NCI-H1092 (cell line): ENCODE measurements at regions not wholly inside any gene's neighbourhood (a gene's known extent, or its start where the extent isn't known, plus 50 kb on each side); places are given as distances from the start of the nearest gene placed in this dataset.
"Not testable (repeated sequence)": the region's sequence is repeated elsewhere in the genome, so short reads cannot be mapped to it uniquely, and the experiment has no call there.

Experiments
- DNase-seq: peaks from one replicate; lab custom pipeline; 2025; lab: John Stamatoyannopoulos, UW

- no peak for DNase-seq
These were observed 687.9 kb downstream of the MECOM start for GRCh38 chr3:168975576-168975975.

GRCh38 chr3:168974617-168975403 is 688.7 kb downstream of the MECOM start:
- peak; percentile 74 for DNase-seq

DNA sequence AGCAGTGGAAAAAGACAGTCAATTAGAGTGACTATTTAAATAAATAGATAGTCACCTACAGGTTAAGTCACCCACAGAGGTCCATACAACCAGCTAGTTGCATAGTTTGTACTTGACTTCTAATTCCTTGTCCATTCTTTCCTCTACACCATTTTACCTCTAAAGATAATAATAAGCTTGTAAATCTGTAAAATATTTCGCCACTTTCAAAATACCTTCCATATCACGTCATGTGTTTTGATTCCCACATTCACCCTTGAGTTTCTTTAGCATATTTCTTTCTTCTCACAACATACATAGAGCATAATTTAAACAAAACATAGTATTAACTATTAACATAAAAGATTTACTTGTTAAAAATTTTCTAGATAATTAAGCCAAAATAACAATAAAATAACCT is 689.6 kb downstream of the MECOM start:
- no peak for DNase-seq

GRCh38 chr3:168973206-168973605 is 690.3 kb downstream of the MECOM start:
- no peak for DNase-seq

GRCh38 chr3:168968609-168969008 is 694.9 kb downstream of the MECOM start:
- no peak for DNase-seq

GRCh38 chr3:168964736-168965135 is 698.8 kb downstream of the MECOM start:
- DNase-seq: no peak

GRCh38 chr3:168961271-168961670 is 702.2 kb downstream of the MECOM start:
- DNase-seq: no peak

DNA sequence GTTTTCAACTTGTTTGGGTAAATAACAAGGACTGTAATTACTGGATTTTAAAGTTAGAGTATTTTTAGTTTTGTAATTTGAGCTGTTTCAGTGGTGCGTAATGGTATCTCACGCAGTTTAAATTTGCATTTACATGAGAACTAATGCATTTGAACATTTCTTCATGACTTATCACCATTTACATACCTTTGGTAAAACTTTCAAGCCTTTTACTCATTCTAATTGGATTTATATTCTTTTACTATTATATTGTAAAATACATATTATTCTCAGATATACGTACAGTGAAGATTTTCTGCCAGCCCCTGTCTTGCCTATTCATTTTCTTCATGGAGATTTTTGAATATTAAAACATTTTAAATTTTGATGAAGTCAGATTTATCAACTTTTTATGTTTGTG is 703.8 kb downstream of the MECOM start:
- no peak for DNase-seq

DNA sequence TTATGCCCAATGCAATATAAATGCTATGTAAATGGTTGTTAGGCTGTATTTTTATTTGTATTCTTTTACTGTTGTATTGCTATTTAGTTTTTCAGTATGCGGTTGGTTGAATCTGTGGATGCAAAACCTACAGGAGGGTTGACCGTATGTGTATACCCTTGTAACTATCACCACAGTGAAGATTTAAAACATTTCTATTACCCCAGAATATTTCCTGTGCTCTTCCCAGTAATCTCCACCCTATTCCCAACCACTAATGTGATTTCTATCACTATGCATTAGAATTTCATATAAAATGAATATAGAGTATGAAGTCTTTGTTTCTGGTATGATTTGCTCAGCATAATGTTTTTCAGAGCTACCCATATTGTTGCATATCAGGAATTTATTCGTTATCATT is 705.0 kb downstream of the MECOM start:
- DNase-seq: no peak

GRCh38 chr3:168956076-168956475 is 707.4 kb downstream of the MECOM start:
- no peak for DNase-seq

DNA sequence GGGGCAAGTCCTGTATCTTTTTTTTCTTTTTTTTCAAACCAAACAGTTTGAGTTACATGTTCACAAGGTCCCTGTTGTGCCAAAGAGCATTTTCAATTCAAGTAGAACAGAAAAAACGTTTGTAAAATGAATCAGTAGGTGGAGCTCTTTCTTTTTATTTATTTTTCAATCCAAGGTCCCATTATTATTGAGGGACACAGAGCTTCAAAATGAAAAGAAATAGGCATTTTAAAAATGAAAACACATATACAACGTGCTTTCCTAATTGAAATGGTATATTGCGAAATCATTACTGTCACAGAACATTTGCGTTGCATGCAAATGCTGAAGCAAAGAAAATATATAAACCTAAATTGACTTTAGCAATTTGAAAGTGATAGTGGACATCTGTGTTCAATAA is 711.0 kb downstream of the MECOM start:
- no peak for DNase-seq

DNA sequence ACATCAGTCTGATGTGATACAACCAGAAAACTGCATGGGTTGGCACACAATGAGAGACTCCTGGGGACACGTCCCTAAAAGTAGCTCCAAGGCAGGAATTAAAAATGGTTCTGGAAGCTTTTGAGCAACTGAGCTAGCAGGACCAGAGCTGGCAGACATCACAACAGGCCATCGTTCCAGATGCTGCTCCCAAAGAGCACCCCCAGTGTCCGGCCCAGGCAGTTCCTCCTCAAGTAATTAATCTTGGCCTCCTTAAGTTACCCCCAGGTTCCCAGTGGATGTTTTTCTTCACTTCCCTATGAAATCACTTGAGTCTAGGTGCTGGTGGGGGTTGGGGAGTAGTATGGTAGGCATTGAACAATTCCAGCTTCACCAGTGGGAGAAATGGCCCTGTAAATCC is 711.6 kb downstream of the MECOM start:
- no peak for DNase-seq

- DNase-seq: no peak
These were observed 712.1 kb downstream of the MECOM start for GRCh38 chr3:168951368-168951767.

DNA sequence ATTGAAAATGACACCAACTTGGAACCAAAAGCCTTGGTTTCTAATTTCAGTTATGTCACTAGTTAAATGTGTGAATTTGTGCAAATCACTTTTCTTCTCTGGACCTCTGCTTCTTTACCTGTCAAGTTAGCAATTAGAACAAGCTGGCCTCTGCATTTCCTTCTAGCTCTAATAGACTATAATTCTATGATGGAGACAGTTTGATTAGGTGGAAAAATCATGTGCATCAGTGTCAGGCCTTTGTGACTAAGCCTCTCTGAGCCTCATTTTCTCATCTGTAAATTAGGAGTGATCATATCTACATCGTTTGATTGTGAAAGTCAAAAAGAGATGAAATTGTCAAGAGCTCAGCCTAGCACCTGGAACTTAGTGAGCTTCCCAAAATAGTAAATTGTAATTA is 712.9 kb downstream of the MECOM start:
- no peak for DNase-seq

GRCh38 chr3:168939651-168940238 is 723.8 kb downstream of the MECOM start:
- no peak for DNase-seq

DNA sequence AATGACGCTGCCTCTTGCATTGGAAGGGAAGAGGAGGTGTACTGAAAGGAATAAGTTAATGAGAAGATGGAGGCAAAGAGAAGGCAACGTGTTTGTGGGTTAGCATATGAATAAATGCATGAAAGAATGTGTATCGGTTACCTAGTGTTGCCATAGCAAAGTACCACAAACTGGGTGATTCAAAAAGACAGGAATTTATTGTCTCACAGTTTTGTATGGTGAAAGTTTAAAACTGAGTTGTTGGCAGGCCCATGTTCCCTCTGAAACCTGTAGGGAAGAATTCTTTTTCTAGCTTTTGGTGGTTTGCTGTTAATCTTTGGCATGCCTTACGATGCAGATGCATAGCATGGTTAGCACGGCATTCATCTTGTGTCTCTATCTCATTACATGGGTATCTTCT is 729.9 kb downstream of the MECOM start:
- DNase-seq: no peak

- not testable (repeated sequence) for DNase-seq
These were observed 733.5 kb downstream of the MECOM start for GRCh38 chr3:168929997-168930396.

GRCh38 chr3:168926426-168926825 is 737.1 kb downstream of the MECOM start:
- DNase-seq: no peak

DNA sequence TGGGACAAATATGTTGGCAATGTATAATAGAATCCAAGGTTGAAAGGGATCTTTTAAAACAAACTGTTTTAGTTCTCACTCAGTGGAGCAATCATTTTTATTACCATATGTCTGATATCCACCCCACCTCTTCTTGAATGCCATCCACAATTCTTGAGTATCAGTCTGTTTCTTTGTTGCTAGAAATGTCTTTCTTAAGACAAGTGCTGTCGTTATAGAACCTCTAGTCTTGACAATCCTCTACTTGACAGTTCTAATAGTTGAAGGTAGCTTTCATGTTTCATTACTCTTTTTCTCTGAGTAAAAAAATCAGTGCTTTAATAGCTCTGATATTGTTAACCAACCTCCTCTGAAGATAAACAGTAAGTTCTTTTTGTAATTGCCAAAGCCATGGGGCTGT is 737.9 kb downstream of the MECOM start:
- no peak for DNase-seq

GRCh38 chr3:168914662-168915061 is 748.9 kb downstream of the MECOM start:
- no peak for DNase-seq

DNA sequence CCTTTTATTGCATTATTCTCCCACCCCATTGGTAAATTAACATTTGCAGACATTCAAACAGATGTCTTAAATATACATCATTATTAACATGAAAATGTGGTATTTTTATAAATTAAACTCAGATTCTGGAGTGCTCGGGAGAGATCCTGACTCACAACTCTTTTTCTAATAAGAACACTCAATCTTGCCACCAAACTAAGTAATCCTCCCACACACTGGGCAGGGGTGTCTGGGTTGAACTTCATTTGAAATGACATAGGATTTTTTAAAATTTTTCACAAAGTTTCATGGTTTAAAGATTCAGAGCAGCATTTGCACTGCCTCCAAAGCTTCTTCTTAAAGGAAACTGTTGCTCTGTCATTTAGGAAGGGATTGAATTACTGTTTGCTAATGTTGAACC is 754.3 kb downstream of the MECOM start:
- DNase-seq: no peak

- DNase-seq: no peak
These were observed 768.1 kb downstream of the MECOM start for GRCh38 chr3:168895419-168895818.

DNA sequence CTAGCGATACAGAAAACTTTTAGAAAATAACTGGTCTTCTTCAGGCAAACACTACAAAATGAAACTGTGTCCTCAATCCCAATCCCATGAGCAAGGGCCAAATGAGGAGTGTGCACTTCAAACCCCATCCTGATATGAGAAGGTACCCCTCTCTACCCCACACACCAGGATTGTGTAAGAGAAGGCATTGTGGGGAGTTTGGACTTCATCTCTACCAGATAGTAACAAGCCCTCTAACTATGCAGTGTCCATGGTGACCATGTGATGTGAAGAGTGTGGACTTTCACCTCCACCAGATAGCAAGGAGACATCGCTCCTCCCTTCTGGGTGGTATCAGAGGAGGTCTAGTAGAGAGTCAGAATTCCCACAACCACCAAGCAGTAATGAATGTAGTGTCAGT is 769.3 kb downstream of the MECOM start:
- DNase-seq: no peak

- DNase-seq: no peak
These were observed 773.8 kb downstream of the MECOM start for GRCh38 chr3:168889666-168890065.
